SK-N-SH (cell line): ENCODE measurements at regions not wholly inside any gene's neighbourhood (a gene's known extent, or its start where the extent isn't known, plus 50 kb on each side); places are given as distances from the start of the nearest gene placed in this dataset.

ENCODE experiments used
- CTCF ChIA-PET: fragments of 300-600, 350-600 bp; formaldehyde crosslinking; extraction: SDS; loops from one replicate; lab custom pipeline; 2021; lab: Yijun Ruan, JAX
- POLR2A ChIA-PET: fragments of 350-600 bp; sonication (Branson Sonifier 250); formaldehyde crosslinking; extraction: SDS; loops from one replicate; lab custom pipeline; 2020; ENCODE audit warnings: antibody characterized with exemption, inconsistent platforms; lab: Yijun Ruan, JAX
- DNase-seq: peaks from one replicate; pipeline ENCODE4 v3.0.0; 2012
- H2AFZ ChIP-seq: fragments of 200-600 bp; sonication (generic); 2 replicates; pipeline ENCODE4 v1.8.1; 2016; ENCODE audit warnings: antibody characterized with exemption, mild to moderate bottlenecking, low read depth
- H3F3A ChIP-seq: fragments of 200-600 bp; sonication (generic); replicated peaks from 2 replicates; pipeline ENCODE3; 2016; ENCODE audit warnings: antibody characterized with exemption, mild to moderate bottlenecking; ENCODE audit not compliant: insufficient read depth
- H3K27ac ChIP-seq, 2 experiments: fragments of 200-500 bp in 1 of 2; fragments of 200-600 bp in 1 of 2; sonication (Bioruptor generic) in 1 of 2; sonication (generic), shearing (Covaris generic) in 1 of 2; 2 replicates each; pipeline versions ENCODE4 v1.5.1 to v1.6.1; 2014 to 2016; ENCODE audit warnings: low read depth in 2 of 2, inconsistent platforms in 1 of 2, low read length in 1 of 2, mild to moderate bottlenecking in 1 of 2, mixed read lengths in 1 of 2
- H3K27me3 ChIP-seq: fragments of 200-600 bp; sonication (generic), shearing (Covaris generic); 2 replicates; pipeline ENCODE4 v1.6.1; 2016; ENCODE audit warnings: mixed run types; ENCODE audit not compliant: insufficient read depth
- H3K36me3 ChIP-seq, 2 experiments: fragments of 200-500 bp in 1 of 2; fragments of 200-600 bp in 1 of 2; sonication (Bioruptor generic) in 1 of 2; sonication (generic) in 1 of 2; replicated peaks in 1 of 2; 2 replicates each; pipeline versions ENCODE3 to v1.5.1; 2014 to 2016; ENCODE audit warnings: low read length in 1 of 2, mild to moderate bottlenecking in 1 of 2; ENCODE audit not compliant: insufficient read depth in 2 of 2, control insufficient read depth in 1 of 2
- H3K4me1 ChIP-seq, 2 experiments: fragments of 200-500 bp in 1 of 2; fragments of 200-600 bp in 1 of 2; sonication (Bioruptor generic) in 1 of 2; sonication (generic), shearing (Covaris generic) in 1 of 2; 2 replicates each; pipeline versions ENCODE4 v1.5.1 to v1.6.1; 2014 to 2016; ENCODE audit warnings: low read depth in 1 of 2, low read length in 1 of 2, mixed run types in 1 of 2; ENCODE audit not compliant: insufficient read depth in 2 of 2, control insufficient read depth in 1 of 2
- H3K4me2 ChIP-seq: fragments of 200-600 bp; sonication (generic), shearing (Covaris generic); 2 replicates; pipeline ENCODE4 v1.6.1; 2017; ENCODE audit warnings: mixed run types
- H3K4me3 ChIP-seq, 2 experiments: fragments of 200-500 bp in 1 of 2; fragments of 200-600 bp in 1 of 2; sonication (Bioruptor generic) in 1 of 2; sonication (generic), shearing (Covaris generic) in 1 of 2; 2 replicates each; pipeline versions ENCODE4 v1.5.1 to v1.8.1; 2014 to 2016; ENCODE audit warnings: low read depth in 2 of 2, inconsistent platforms in 1 of 2, low read length in 1 of 2, mild to moderate bottlenecking in 1 of 2, mixed read lengths in 1 of 2, moderate library complexity in 1 of 2
- H3K79me2 ChIP-seq: fragments of 200-600 bp; sonication (generic); 2 replicates; pipeline ENCODE4 v1.8.1; 2017; ENCODE audit warnings: mild to moderate bottlenecking; ENCODE audit not compliant: insufficient read depth
- H3K9ac ChIP-seq: fragments of 200-600 bp; sonication (generic); 2 replicates; pipeline ENCODE4 v1.6.1; 2017; ENCODE audit warnings: mixed run types
- H3K9me2 ChIP-seq: fragments of 200-600 bp; sonication (generic); 2 replicates; pipeline ENCODE4 v1.6.1; 2017; ENCODE audit warnings: mixed run types
- H3K9me3 ChIP-seq: fragments of 200-600 bp; sonication (generic); 2 replicates; pipeline ENCODE4 v1.6.1; 2017; ENCODE audit warnings: mixed run types, mild to moderate bottlenecking, moderate library complexity
- H4K20me1 ChIP-seq: fragments of 200-600 bp; sonication (generic); 2 replicates; pipeline ENCODE4 v1.6.1; 2017; ENCODE audit warnings: mild to moderate bottlenecking, mixed run types; ENCODE audit not compliant: insufficient read depth
- EZH2phosphoT487 ChIP-seq: fragments of 200-600 bp; sonication (generic); IDR thresholded peaks from 2 replicates; pipeline ENCODE4 v1.6.1; 2017; ENCODE audit warnings: low read depth, mixed run types, mild to moderate bottlenecking, antibody characterized with exemption, moderate library complexity, borderline replicate concordance
- FOXJ3 ChIP-seq: sonication (generic); formaldehyde crosslinking; IDR thresholded peaks from 2 replicates; pipeline ENCODE4 v1.5.1; 2020; ENCODE audit warnings: mild to moderate bottlenecking, missing genetic modification reagents
- IRF3 ChIP-seq: fragments of 150-350 bp; IDR thresholded peaks from 2 replicates; pipeline ENCODE4 v1.6.1; 2016; ENCODE audit warnings: mild to moderate bottlenecking, low read depth, low read length
- JUND ChIP-seq: IDR thresholded peaks from 2 replicates; pipeline ENCODE4 v1.4.0; 2012
- MEF2A ChIP-seq: IDR thresholded peaks from 2 replicates; pipeline ENCODE4 v1.4.0; 2012; ENCODE audit warnings: low read depth, borderline replicate concordance
- MXI1 ChIP-seq: IDR thresholded peaks from 2 replicates; pipeline ENCODE4 v1.6.1; 2012; ENCODE audit warnings: mild to moderate bottlenecking, low read depth, low read length, improper control_type of control experiment
- NFIC ChIP-seq: IDR thresholded peaks from 2 replicates; pipeline ENCODE4 v1.4.0; 2012; ENCODE audit warnings: borderline replicate concordance
- NRF1 ChIP-seq: IDR thresholded peaks from 2 replicates; pipeline ENCODE4 v1.6.1; 2012; ENCODE audit warnings: low read depth, mild to moderate bottlenecking, low read length
- PBX3 ChIP-seq: IDR thresholded peaks from 2 replicates; pipeline ENCODE4; 2012
- REST ChIP-seq: IDR thresholded peaks from 2 replicates; pipeline ENCODE4 v1.6.1; 2012; ENCODE audit warnings: mild to moderate bottlenecking, low read depth, low read length, moderate library complexity
- RXRA ChIP-seq: IDR thresholded peaks from 2 replicates; pipeline ENCODE4 v1.4.0; 2012; ENCODE audit warnings: low read depth, mild to moderate bottlenecking, borderline replicate concordance
- SMC3 ChIP-seq: IDR thresholded peaks from 2 replicates; pipeline ENCODE4 v1.6.1; 2012; ENCODE audit warnings: low read depth, low read length, improper control_type of control experiment
- TAF1 ChIP-seq: IDR thresholded peaks from 2 replicates; pipeline ENCODE4 v1.6.1; 2012; ENCODE audit warnings: low read depth, mild to moderate bottlenecking, low read length, moderate library complexity, borderline replicate concordance
- TCF12 ChIP-seq: IDR thresholded peaks from 2 replicates; pipeline ENCODE4 v1.4.0; 2012
- ZBTB33 ChIP-seq: IDR thresholded peaks from 2 replicates; pipeline ENCODE4 v1.4.0; 2012; ENCODE audit warnings: low read depth, borderline replicate concordance
- WGBS: methylation state at CpG from one replicate; pipeline ENCODE4 v1.1.6; 2017; ENCODE audit warnings: low lambda C conversion rate; 5-methylcytosine and 5-hydroxymethylcytosine counted together

GRCh38 chr2:176679061-176679669 is 409.9 kb downstream of the MTX2 start:
- no peak for TF ChIP-seq MXI1
- TF ChIP-seq TAF1 = no peak
- no peak for TF ChIP-seq IRF3
- TF ChIP-seq MEF2A = no peak
- TF ChIP-seq RXRA = no peak
- no peak for TF ChIP-seq EZH2phosphoT487
- TF ChIP-seq JUND = no peak
- no peak for TF ChIP-seq SMC3
- no peak for TF ChIP-seq PBX3
- H3K9me2 ChIP-seq = no peaks in the 10 kb centered on the region
- no peak overlapping the region for H3K4me3 ChIP-seq
- H3K79me2 ChIP-seq = no peaks in the 10 kb centered on the region
- H3F3A ChIP-seq = no peaks in the 10 kb centered on the region
- DNase-seq = no peak
- 90% methylated on average over 2 of the region's 2 CpGs for WGBS
- H3K27me3 ChIP-seq = no peaks in the 10 kb centered on the region
- H3K27ac ChIP-seq = no peak overlapping the region
- no peak overlapping the region for H3K9ac ChIP-seq
- H4K20me1 ChIP-seq = no peaks in the 10 kb centered on the region
- no peak overlapping the region for H2AFZ ChIP-seq
- H3K4me1 ChIP-seq = peaks cover 0 to 44% of the 10 kb centered on the region in 2 experiments; a peak in 3 of 4 replicates
- H3K9me3 ChIP-seq = no peaks in the 10 kb centered on the region
- H3K36me3 ChIP-seq = no peaks in the 10 kb centered on the region
- no peak overlapping the region for H3K4me2 ChIP-seq
- POLR2A ChIA-PET = no interaction called here
- CTCF ChIA-PET = interaction anchor here (1.2 kb wide), 1 partner anchor 9 kb away, joined by 5 read pairs; no protein-coding TSS in a partner anchor

- no peaks in the 10 kb centered on the region for H4K20me1 ChIP-seq
- H3K4me3 ChIP-seq = no peak overlapping the region
- peaks cover 0 to 44% of the 10 kb centered on the region in 2 experiments; a peak in 2 of 4 replicates for H3K4me1 ChIP-seq
- no peaks in the 10 kb centered on the region for H3K79me2 ChIP-seq
- H3K9me2 ChIP-seq = no peaks in the 10 kb centered on the region
- WGBS = 84% methylated on average over 1 of the region's 1 CpG
- no peak overlapping the region for H2AFZ ChIP-seq
- H3K9me3 ChIP-seq = no peaks in the 10 kb centered on the region
- no peaks in the 10 kb centered on the region for H3K27me3 ChIP-seq
- no peak for DNase-seq
- no peak overlapping the region for H3K9ac ChIP-seq
- H3K27ac ChIP-seq = peak overlapping the region in 1 of 2 experiments; percentile 80; a peak in 1 of 4 replicates
- H3K36me3 ChIP-seq = no peaks in the 10 kb centered on the region
- H3F3A ChIP-seq = no peaks in the 10 kb centered on the region
- POLR2A ChIA-PET = no interaction called here
- H3K4me2 ChIP-seq = no peak overlapping the region
- CTCF ChIA-PET = interaction anchor here (0.7 to 4.5 kb wide), 8 partner anchors 11 to 554 kb away, joined by 3 to 15 read pairs (median 5); no protein-coding TSS in a partner anchor
- TF ChIP-seq NRF1 (no peak), TCF12 (no peak), FOXJ3 (no peak), NFIC (no peak), PBX3 (no peak), IRF3 (no peak), ZBTB33 (no peak), REST (no peak), RXRA (no peak)
Measured at GRCh38 chr2:176680916-176681516, 411.8 kb downstream of the MTX2 start.
